HepG2 (cell line): ENCODE measurements at regions not wholly inside any gene's neighbourhood (a gene's known extent, or its start where the extent isn't known, plus 50 kb on each side); places are given as distances from the start of the nearest gene placed in this dataset.

Experiments used
- CENPT ChIP-seq: sonication (generic); formaldehyde crosslinking; IDR thresholded peaks from 2 replicates; pipeline ENCODE4 v1.8.0; 2022; ENCODE audit warnings: low read depth, mild to moderate bottlenecking, moderate library complexity, missing genetic modification reagents
- CTCF ChIP-seq: sonication (generic); formaldehyde crosslinking; IDR thresholded peaks from 2 replicates; pipeline ENCODE4 v1.5.0; 2020; ENCODE audit warnings: mild to moderate bottlenecking, missing genetic modification reagents, moderate library complexity
- FOXO1 ChIP-seq: sonication (generic); formaldehyde crosslinking; IDR thresholded peaks from 2 replicates; pipeline ENCODE4 v1.4.0; 2020; ENCODE audit warnings: missing genetic modification reagents
- FOXP1 ChIP-seq, 2 experiments: fragments of 450-650 bp in 1 of 2; IDR thresholded peaks; 2 replicates each; pipeline ENCODE4 v1.6.1; 2017 to 2018; ENCODE audit warnings: antibody characterized with exemption in 1 of 2
- GTF2F1 ChIP-seq: fragments of 150-350 bp; IDR thresholded peaks from 2 replicates; pipeline ENCODE4 v1.6.1; 2014; ENCODE audit warnings: low read length
- POLR2G ChIP-seq: fragments of 200-400 bp; formaldehyde crosslinking; IDR thresholded peaks from 2 replicates; pipeline ENCODE4 v1.6.1; 2018; ENCODE audit warnings: mild to moderate bottlenecking, low read depth, low read length, moderate library complexity
- PREB ChIP-seq: sonication (generic); formaldehyde crosslinking; IDR thresholded peaks from 2 replicates; pipeline ENCODE4 v1.4.0; 2020; ENCODE audit warnings: missing genetic modification reagents
- SMARCE1 ChIP-seq: fragments of 450-650 bp; IDR thresholded peaks from 2 replicates; pipeline ENCODE4 v1.6.1; 2017; ENCODE audit warnings: borderline replicate concordance
- SRF ChIP-seq: IDR thresholded peaks from 2 replicates; pipeline ENCODE4 v1.6.1; 2011; ENCODE audit warnings: mild to moderate bottlenecking, low read depth, low read length, moderate library complexity
- ZNF121 ChIP-seq: sonication (generic); formaldehyde crosslinking; IDR thresholded peaks from 2 replicates; pipeline ENCODE4 v1.5.0; 2020; ENCODE audit warnings: mild to moderate bottlenecking, missing genetic modification reagents
- ZNF552 ChIP-seq: sonication (generic); formaldehyde crosslinking; IDR thresholded peaks from 2 replicates; pipeline ENCODE4 v1.9.0; 2022; ENCODE audit warnings: missing genetic modification reagents, mild to moderate bottlenecking, borderline replicate concordance
- ZNF644 ChIP-seq: IDR thresholded peaks from 2 replicates; pipeline ENCODE4 v1.6.1; 2016; ENCODE audit warnings: low read depth

GRCh38 chr13:54999399-54999907 lies 1970.8 kb downstream of the OLFM4 start:
- no peak for TF ChIP-seq GTF2F1
- TF ChIP-seq FOXP1 (IDR thresholded peaks at IDR 0.05) = no peak
- no peak for TF ChIP-seq FOXP1 (CRISPR knock-in tag; IDR thresholded peaks at IDR 0.05)
- no peak for TF ChIP-seq SRF
- TF ChIP-seq ZNF121 (CRISPR knock-in tag) = no peak
- TF ChIP-seq SMARCE1 = no peak
- no peak for TF ChIP-seq CENPT
- TF ChIP-seq PREB (CRISPR knock-in tag) = no peak
- no peak for TF ChIP-seq ZNF644 (CRISPR knock-in tag)
- TF ChIP-seq ZNF552 (CRISPR knock-in tag) = no peak
- TF ChIP-seq POLR2G = no peak
- TF ChIP-seq FOXO1 (CRISPR knock-in tag) = no peak
- no peak for TF ChIP-seq CTCF (CRISPR knock-in tag)
